ENCODE measurements at regions not wholly inside any gene's neighbourhood (a gene's known extent, or its start where the extent isn't known, plus 50 kb on each side); places are given as distances from the start of the nearest gene placed in this dataset.
A peak's percentile ranks its signal among the peaks of the same experiment; 100 is the strongest.

- Histone ChIP-seq H3K27me3 (no peaks in the 10 kb centered on the region), H3K4me1 (peaks cover 71 to 95% (median 80%) of the 10 kb centered on the region in 4 donors), H3K27ac (peak overlapping the region in 3 of 4 donors; percentile 12 to 68 (median 25)), H3K9me3 (no peaks in the 10 kb centered on the region), H3K4me3 (no peak overlapping the region), H3K36me3 (peaks cover 0 to 34% (median 13%) of the 10 kb centered on the region in 4 donors)
- DNase-seq, result no peak
- 77 to 84% methylated on average over 7 of the region's 7 CpGs for WGBS, 2 donors
- no peak for ATAC-seq (ENCODE audit: low FRiP score in 2 of 2)
- TF ChIP-seq POLR2A (IDR thresholded peaks at IDR 0.05) (no peak), POLR2AphosphoS5 (IDR thresholded peaks at IDR 0.05) (no peak), EP300 (IDR thresholded peaks at IDR 0.05) (no peak), CTCF (IDR thresholded peaks at IDR 0.05) (no peak)
Measured at GRCh38 chr7:131095346-131095745, 232.3 kb upstream of the MKLN1 start.

- H3K4me1 ChIP-seq, result peaks cover 63 to 94% (median 76%) of the 10 kb centered on the region in 4 donors
- peaks cover 0 to 43% (median 14%) of the 10 kb centered on the region in 4 donors for H3K36me3 ChIP-seq
- no peak overlapping the region for H3K4me3 ChIP-seq
- no peak for DNase-seq
- H3K9me3 ChIP-seq, result no peaks in the 10 kb centered on the region
- 72 to 76% methylated on average over 7 of the region's 7 CpGs for WGBS, 2 donors
- TF ChIP-seq EP300 (IDR thresholded peaks at IDR 0.05) (peak in 1 of 4 donors; percentile 39), CTCF (IDR thresholded peaks at IDR 0.05) (no peak)
- H3K27ac ChIP-seq, result peak overlapping the region; percentile 17 to 68 (median 40)
- no peak for ATAC-seq (ENCODE audit: low FRiP score in 2 of 2)
- H3K27me3 ChIP-seq, result no peaks in the 10 kb centered on the region
Measured at GRCh38 chr7:131096267-131096927, 231.3 kb upstream of the MKLN1 start.

- H3K27me3 ChIP-seq, result no peaks in the 10 kb centered on the region
- H3K27ac ChIP-seq, result peak overlapping the region in 3 of 4 donors; percentile 1 to 68 (median 23)
- DNase-seq (no peak), ATAC-seq (ENCODE audit: low FRiP score in 2 of 2) (no peak)
- peaks cover 0 to 57% (median 14%) of the 10 kb centered on the region in 4 donors for H3K36me3 ChIP-seq
- TF ChIP-seq EP300 (IDR thresholded peaks at IDR 0.05) (no peak), POLR2A (IDR thresholded peaks at IDR 0.05) (no peak), CTCF (IDR thresholded peaks at IDR 0.05) (no peak), POLR2AphosphoS5 (IDR thresholded peaks at IDR 0.05) (no peak)
- peaks cover 61 to 94% (median 73%) of the 10 kb centered on the region in 4 donors for H3K4me1 ChIP-seq
- no peaks in the 10 kb centered on the region for H3K9me3 ChIP-seq
- no peak overlapping the region for H3K4me3 ChIP-seq
- 77 to 84% methylated on average over 13 of the region's 13 CpGs for WGBS, 2 donors
Measured at GRCh38 chr7:131097662-131098376, 229.9 kb upstream of the MKLN1 start.

GRCh38 chr7:131098527-131098926 is 229.1 kb upstream of the MKLN1 start:
- Histone ChIP-seq H3K36me3 (peaks cover 0 to 57% (median 15%) of the 10 kb centered on the region in 4 donors), H3K27me3 (no peaks in the 10 kb centered on the region), H3K4me1 (peaks cover 63 to 93% (median 77%) of the 10 kb centered on the region in 4 donors), H3K9me3 (no peaks in the 10 kb centered on the region), H3K4me3 (no peak overlapping the region), H3K27ac (peak overlapping the region in 1 of 4 donors; percentile 68)
- WGBS, 2 donors, result 72 to 84% methylated on average over 3 of the region's 3 CpGs
- DNase-seq, result no peak
- no peak for TF ChIP-seq POLR2A (IDR thresholded peaks at IDR 0.05)
- no peak for TF ChIP-seq POLR2AphosphoS5 (IDR thresholded peaks at IDR 0.05)
- no peak for TF ChIP-seq EP300 (IDR thresholded peaks at IDR 0.05)
- no peak for TF ChIP-seq CTCF (IDR thresholded peaks at IDR 0.05)
- ATAC-seq (ENCODE audit: low FRiP score in 2 of 2), result no peak

All from upper lobe of left lung (tissue), 6 donors.